HCT116 (cell line): ENCODE measurements at regions not wholly inside any gene's neighbourhood (a gene's known extent, or its start where the extent isn't known, plus 50 kb on each side); places are given as distances from the start of the nearest gene placed in this dataset.
"Not testable (repeated sequence)": the region's sequence is repeated elsewhere in the genome, so short reads cannot be mapped to it uniquely, and the experiment has no call there.

Experiments used
- ATAC-seq: fragments of 200-7000 bp; cut with Tn5 transposase; 2 replicates; pipeline ENCODE4 v1.9.1; 2020; ENCODE audit warnings: mild to moderate bottlenecking, moderate library complexity
- BruUV-seq: library from RNA; stranded (reverse); fragments of 400-500 nt; replicated peaks from 2 replicates; lab custom pipeline; 2021; lab: Mats Ljungman, UMichigan
- CTCF ChIA-PET: fragments of 300-600 bp; sonication (Branson Sonifier 250); formaldehyde crosslinking; loops from one replicate; lab custom pipeline; 2021; ENCODE audit warnings: antibody characterized with exemption; lab: Charles Lee
- POLR2A ChIA-PET: fragments of 300-600, 350-600 bp; sonication (Branson Sonifier 250); formaldehyde crosslinking; loops from one replicate; lab custom pipeline; 2021; ENCODE audit warnings: antibody characterized with exemption; lab: Charles Lee
- RAD21 ChIA-PET, 2 experiments: fragments of 300-600 bp; sonication (Branson Sonifier 250); formaldehyde crosslinking; loops; one replicate each; lab custom pipeline; 2023; ENCODE audit warnings: low total read pairs in 2 of 2; ENCODE audit not compliant: uncharacterized antibody in 2 of 2, unreplicated experiment in 2 of 2, low non-redundant PET in 1 of 2; lab: Charles Lee
- DNase-seq: peaks from one replicate; pipeline ENCODE4 v3.0.0-alpha.2; 2010; ENCODE audit warnings: low read depth, low spot score
- H2AFZ ChIP-seq: fragments of 200-600 bp; shearing (Covaris generic), sonication (generic); 2 replicates; pipeline ENCODE4 v1.6.1; 2017; ENCODE audit warnings: low read depth, mixed run types, mixed read lengths, antibody characterized with exemption, low read length; ENCODE audit not compliant: poor library complexity, severe bottlenecking
- H3K27ac ChIP-seq: 2 replicates; pipeline ENCODE4 v1.5.1; 2012; ENCODE audit warnings: low read depth, low read length
- H3K27me3 ChIP-seq: fragments of 200-600 bp; sonication (generic); 2 replicates; pipeline ENCODE4 v1.6.1; 2016; ENCODE audit warnings: mixed run types, low read length, mixed read lengths; ENCODE audit not compliant: insufficient read depth
- H3K36me3 ChIP-seq, 2 experiments: fragments of 200-500 bp in 1 of 2; fragments of 200-600 bp in 1 of 2; sonication (Bioruptor generic) in 1 of 2; sonication (generic) in 1 of 2; 2 replicates each; pipeline versions ENCODE4 v1.5.1 to v1.6.1; 2014 to 2016; ENCODE audit warnings: low read length in 2 of 2, inconsistent platforms in 1 of 2, mixed read lengths in 1 of 2, mixed run types in 1 of 2; ENCODE audit not compliant: insufficient read depth in 2 of 2, control insufficient read depth in 1 of 2
- H3K4me1 ChIP-seq, 2 experiments: fragments of 200-600 bp in 1 of 2; sonication (generic) in 1 of 2; 2 replicates each; pipeline versions ENCODE4 v1.5.1 to v1.6.1; 2012 to 2017; ENCODE audit warnings: low read length in 2 of 2, inconsistent platforms in 1 of 2, mild to moderate bottlenecking in 1 of 2, mixed read lengths in 1 of 2, mixed run types in 1 of 2, moderate library complexity in 1 of 2; ENCODE audit not compliant: insufficient read depth in 2 of 2, control insufficient read depth in 1 of 2
- H3K4me2 ChIP-seq: fragments of 200-600 bp; sonication (generic); 2 replicates; pipeline ENCODE4 v1.6.1; 2017; ENCODE audit warnings: mixed run types, low read length, mixed read lengths
- H3K4me3 ChIP-seq, 2 experiments: fragments of 200-600 bp in 1 of 2; sonication (generic) in 1 of 2; replicated peaks in 1 of 2; 2 replicates each; pipeline ENCODE4 v1.5.1; 2011 to 2016; ENCODE audit warnings: low read length in 2 of 2, control low read depth in 1 of 2, low read depth in 1 of 2, mild to moderate bottlenecking in 1 of 2, mixed read lengths in 1 of 2, mixed run types in 1 of 2
- H3K79me2 ChIP-seq: fragments of 200-600 bp; sonication (generic); 2 replicates; pipeline ENCODE4 v1.6.1; 2017; ENCODE audit warnings: mild to moderate bottlenecking, mixed run types, low read length, moderate library complexity, mixed read lengths; ENCODE audit not compliant: insufficient read depth
- H3K9ac ChIP-seq: fragments of 200-600 bp; sonication (generic); 2 replicates; pipeline ENCODE4 v1.6.1; 2016; ENCODE audit warnings: low read length, mixed read lengths
- H3K9me2 ChIP-seq: fragments of 200-600 bp; sonication (generic), shearing (Covaris generic); 2 replicates; pipeline ENCODE4 v1.6.1; 2017; ENCODE audit warnings: mixed run types, mild to moderate bottlenecking, moderate library complexity; ENCODE audit not compliant: insufficient read depth
- H3K9me3 ChIP-seq, 2 experiments: fragments of 200-500 bp in 1 of 2; fragments of 200-600 bp in 1 of 2; sonication (Bioruptor generic) in 1 of 2; sonication (generic) in 1 of 2; 2 replicates each; pipeline ENCODE4 v1.6.1; 2014 to 2017; ENCODE audit warnings: low read length in 2 of 2, mixed read lengths in 2 of 2, inconsistent platforms in 1 of 2, low read depth in 1 of 2, mild to moderate bottlenecking in 1 of 2, mixed run types in 1 of 2, moderate library complexity in 1 of 2; ENCODE audit not compliant: control insufficient read depth in 1 of 2, insufficient read depth in 1 of 2
- H4K20me1 ChIP-seq: fragments of 200-600 bp; sonication (generic), shearing (Covaris generic); 2 replicates; pipeline ENCODE4 v1.6.1; 2017; ENCODE audit warnings: mixed run types, mild to moderate bottlenecking, moderate library complexity; ENCODE audit not compliant: insufficient read depth
- CEBPB ChIP-seq: IDR thresholded peaks from 2 replicates; pipeline ENCODE4 v1.6.1; 2012; ENCODE audit warnings: low read depth
- ELF1 ChIP-seq: IDR thresholded peaks from 2 replicates; pipeline ENCODE4 v1.6.1; 2012; ENCODE audit warnings: low read depth, borderline replicate concordance
- EZH2 ChIP-seq: fragments of 200-600 bp; sonication (generic); IDR thresholded peaks from 2 replicates; pipeline ENCODE4 v1.6.1; 2017; ENCODE audit warnings: antibody characterized with exemption, mixed run types
- EZH2phosphoT487 ChIP-seq: fragments of 200-600 bp; IDR thresholded peaks from 2 replicates; pipeline ENCODE4 v1.6.1; 2018; ENCODE audit warnings: antibody characterized with exemption, borderline replicate concordance
- FOSL1 ChIP-seq: IDR thresholded peaks from 2 replicates; pipeline ENCODE4 v1.6.1; 2012; ENCODE audit warnings: low read depth
- RAD21 ChIP-seq: IDR thresholded peaks from 2 replicates; pipeline ENCODE4 v1.6.1; 2012; ENCODE audit warnings: low read depth, mild to moderate bottlenecking
- SP1 ChIP-seq: IDR thresholded peaks from 2 replicates; pipeline ENCODE4 v1.6.1; 2012; ENCODE audit warnings: low read depth
- TCF7L2 ChIP-seq: IDR thresholded peaks from 2 replicates; pipeline ENCODE4 v1.7.0; 2011; ENCODE audit warnings: borderline replicate concordance, inconsistent platforms; ENCODE audit not compliant: insufficient read depth, insufficient read length; ENCODE audit errors: extremely low read depth
- ZFX ChIP-seq: fragments of 450-650 bp; IDR thresholded peaks from 2 replicates; pipeline ENCODE4 v1.6.1; 2017
- intact Hi-C: fragments of 100-400 bp; cut with micrococcal nuclease; formaldehyde crosslinking; loops from 2 replicates; pipeline ENCODE4 v1.10.0; 2022
- TF ChIP-seq, protein P1 (sequence below): IDR thresholded peaks from 2 replicates; pipeline ENCODE4 v1.6.1; 2012; ENCODE audit warnings: low read depth
- TF ChIP-seq, protein P2 (sequence below): IDR thresholded peaks from 2 replicates; pipeline ENCODE4 v1.6.1; 2012
- TF ChIP-seq, protein P3 (sequence below), 3 experiments: fragments of 200-600 bp in 1 of 3; sonication (generic) in 1 of 3; IDR thresholded peaks in 2 of 3; conservative IDR thresholded peaks in 1 of 3; 2 replicates each; pipeline ENCODE4 v1.5.1; 2012 to 2017; ENCODE audit warnings: low read depth in 2 of 3, low read length in 2 of 3, antibody characterized with exemption in 1 of 3, borderline replicate concordance in 1 of 3, control low read depth in 1 of 3, mild to moderate bottlenecking in 1 of 3, mixed read lengths in 1 of 3, mixed run types in 1 of 3, moderate library complexity in 1 of 3; ENCODE audit not compliant: insufficient read depth in 1 of 3

DNA sequence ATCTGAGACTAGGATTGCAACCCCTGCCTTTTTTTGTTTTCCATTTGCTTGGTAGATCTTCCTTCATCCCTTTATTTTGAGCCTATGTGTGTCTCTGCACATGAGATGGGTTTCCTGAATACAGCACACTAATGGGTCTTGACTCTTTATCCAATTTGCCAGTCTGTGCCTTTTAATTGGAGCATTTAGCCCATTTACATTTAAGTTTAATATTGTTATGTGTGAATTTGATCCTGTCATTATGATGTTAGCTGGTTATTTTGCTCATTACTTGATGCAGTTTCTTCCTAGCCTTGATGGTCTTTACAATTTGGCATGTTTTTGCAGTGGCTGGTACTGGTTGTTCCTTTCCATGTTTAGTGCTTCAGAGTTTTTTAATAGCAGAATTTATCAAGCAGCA lies 228.4 kb upstream of the ADRA1B start:
- H2AFZ ChIP-seq, H3K9me3 ChIP-seq, H3K36me3 ChIP-seq, ATAC-seq, intact Hi-C loops, H3K27ac ChIP-seq, H3K4me1 ChIP-seq, H3K4me2 ChIP-seq, POLR2A ChIA-PET, CTCF ChIA-PET, H4K20me1 ChIP-seq, H3K9me2 ChIP-seq, H3K4me3 ChIP-seq, H3K9ac ChIP-seq, H3K27me3 ChIP-seq, H3K79me2 ChIP-seq, RAD21 ChIA-PET, DNase-seq, BruUV-seq: not testable (repeated sequence)

DNA sequence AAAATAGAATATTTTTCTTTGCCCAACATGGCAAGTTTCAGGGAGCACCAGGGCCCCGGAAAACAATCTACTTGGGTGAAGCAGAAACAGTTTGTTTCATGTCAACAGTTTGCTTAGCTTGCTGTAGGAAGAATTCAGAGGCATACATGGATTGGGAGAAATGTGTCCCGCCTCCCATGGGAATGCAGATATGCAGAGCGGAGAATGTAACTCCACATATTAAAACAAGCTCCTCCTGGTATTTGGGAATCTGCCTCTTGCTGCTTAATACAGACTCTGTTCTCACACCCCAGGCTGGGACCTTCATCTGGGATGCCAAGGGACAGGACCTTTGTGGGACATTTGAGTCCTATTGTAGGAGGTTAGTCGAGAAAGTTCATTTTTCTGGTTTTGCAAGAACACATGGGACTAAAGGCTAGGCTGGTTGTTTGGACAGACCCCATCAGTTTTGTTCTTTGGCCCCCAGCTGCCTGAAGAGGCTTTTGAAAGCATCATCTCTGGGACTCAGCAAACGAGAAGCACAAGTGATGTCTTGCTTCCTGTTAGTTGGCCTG lies 220.5 kb upstream of the ADRA1B start:
- Histone ChIP-seq H3K9me3 (no peaks in the 10 kb centered on the region), H3K4me2 (no peak overlapping the region), H4K20me1 (no peaks in the 10 kb centered on the region), H3K9ac (no peak overlapping the region), H3K79me2 (no peaks in the 10 kb centered on the region), H3K9me2 (no peaks in the 10 kb centered on the region), H3K27ac (no peak overlapping the region), H3K36me3 (no peaks in the 10 kb centered on the region), H3K4me3 (no peak overlapping the region), H3K4me1 (no peaks in the 10 kb centered on the region), H2AFZ (no peak overlapping the region), H3K27me3 (no peaks in the 10 kb centered on the region)
- RAD21 ChIA-PET = no interaction called here
- TF ChIP-seq EZH2phosphoT487 = no peak
- TF ChIP-seq ZFX = no peak
- no peak for TF ChIP-seq FOSL1
- no peak for TF ChIP-seq RAD21
- no peak for TF ChIP-seq SP1
- TF ChIP-seq, protein P1, sequence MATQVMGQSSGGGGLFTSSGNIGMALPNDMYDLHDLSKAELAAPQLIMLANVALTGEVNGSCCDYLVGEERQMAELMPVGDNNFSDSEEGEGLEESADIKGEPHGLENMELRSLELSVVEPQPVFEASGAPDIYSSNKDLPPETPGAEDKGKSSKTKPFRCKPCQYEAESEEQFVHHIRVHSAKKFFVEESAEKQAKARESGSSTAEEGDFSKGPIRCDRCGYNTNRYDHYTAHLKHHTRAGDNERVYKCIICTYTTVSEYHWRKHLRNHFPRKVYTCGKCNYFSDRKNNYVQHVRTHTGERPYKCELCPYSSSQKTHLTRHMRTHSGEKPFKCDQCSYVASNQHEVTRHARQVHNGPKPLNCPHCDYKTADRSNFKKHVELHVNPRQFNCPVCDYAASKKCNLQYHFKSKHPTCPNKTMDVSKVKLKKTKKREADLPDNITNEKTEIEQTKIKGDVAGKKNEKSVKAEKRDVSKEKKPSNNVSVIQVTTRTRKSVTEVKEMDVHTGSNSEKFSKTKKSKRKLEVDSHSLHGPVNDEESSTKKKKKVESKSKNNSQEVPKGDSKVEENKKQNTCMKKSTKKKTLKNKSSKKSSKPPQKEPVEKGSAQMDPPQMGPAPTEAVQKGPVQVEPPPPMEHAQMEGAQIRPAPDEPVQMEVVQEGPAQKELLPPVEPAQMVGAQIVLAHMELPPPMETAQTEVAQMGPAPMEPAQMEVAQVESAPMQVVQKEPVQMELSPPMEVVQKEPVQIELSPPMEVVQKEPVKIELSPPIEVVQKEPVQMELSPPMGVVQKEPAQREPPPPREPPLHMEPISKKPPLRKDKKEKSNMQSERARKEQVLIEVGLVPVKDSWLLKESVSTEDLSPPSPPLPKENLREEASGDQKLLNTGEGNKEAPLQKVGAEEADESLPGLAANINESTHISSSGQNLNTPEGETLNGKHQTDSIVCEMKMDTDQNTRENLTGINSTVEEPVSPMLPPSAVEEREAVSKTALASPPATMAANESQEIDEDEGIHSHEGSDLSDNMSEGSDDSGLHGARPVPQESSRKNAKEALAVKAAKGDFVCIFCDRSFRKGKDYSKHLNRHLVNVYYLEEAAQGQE = no peak
- no peak for TF ChIP-seq CEBPB
- TF ChIP-seq, protein P2, sequence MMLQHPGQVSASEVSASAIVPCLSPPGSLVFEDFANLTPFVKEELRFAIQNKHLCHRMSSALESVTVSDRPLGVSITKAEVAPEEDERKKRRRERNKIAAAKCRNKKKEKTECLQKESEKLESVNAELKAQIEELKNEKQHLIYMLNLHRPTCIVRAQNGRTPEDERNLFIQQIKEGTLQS = no peak
- no peak for TF ChIP-seq EZH2
- TF ChIP-seq ELF1 = no peak
- no peak for TF ChIP-seq TCF7L2
- TF ChIP-seq, protein P3, sequence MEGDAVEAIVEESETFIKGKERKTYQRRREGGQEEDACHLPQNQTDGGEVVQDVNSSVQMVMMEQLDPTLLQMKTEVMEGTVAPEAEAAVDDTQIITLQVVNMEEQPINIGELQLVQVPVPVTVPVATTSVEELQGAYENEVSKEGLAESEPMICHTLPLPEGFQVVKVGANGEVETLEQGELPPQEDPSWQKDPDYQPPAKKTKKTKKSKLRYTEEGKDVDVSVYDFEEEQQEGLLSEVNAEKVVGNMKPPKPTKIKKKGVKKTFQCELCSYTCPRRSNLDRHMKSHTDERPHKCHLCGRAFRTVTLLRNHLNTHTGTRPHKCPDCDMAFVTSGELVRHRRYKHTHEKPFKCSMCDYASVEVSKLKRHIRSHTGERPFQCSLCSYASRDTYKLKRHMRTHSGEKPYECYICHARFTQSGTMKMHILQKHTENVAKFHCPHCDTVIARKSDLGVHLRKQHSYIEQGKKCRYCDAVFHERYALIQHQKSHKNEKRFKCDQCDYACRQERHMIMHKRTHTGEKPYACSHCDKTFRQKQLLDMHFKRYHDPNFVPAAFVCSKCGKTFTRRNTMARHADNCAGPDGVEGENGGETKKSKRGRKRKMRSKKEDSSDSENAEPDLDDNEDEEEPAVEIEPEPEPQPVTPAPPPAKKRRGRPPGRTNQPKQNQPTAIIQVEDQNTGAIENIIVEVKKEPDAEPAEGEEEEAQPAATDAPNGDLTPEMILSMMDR (IDR thresholded peaks at IDR 0.05 in 2 of 3, conservative IDR thresholded peaks at IDR 0.05 in 1 of 3; ENCODE audit: borderline replicate concordance in 1 of 3, insufficient read depth in 1 of 3, low read depth in 2 of 3, low read length in 2 of 3) = no peak
- CTCF ChIA-PET = no interaction called here
- POLR2A ChIA-PET = no interaction called here
- ATAC-seq = no peak
- intact Hi-C loops = no loop called here
- BruUV-seq = no TSS peak
- no peak for DNase-seq
